ENCODE measurements at regions not wholly inside any gene's neighbourhood (a gene's known extent, or its start where the extent isn't known, plus 50 kb on each side); places are given as distances from the start of the nearest gene placed in this dataset.
"Not testable (repeated sequence)": the region's sequence is repeated elsewhere in the genome, so short reads cannot be mapped to it uniquely, and the experiment has no call there.

- DNase-seq = no peak
Observed at GRCh38 chr3:106082616-106083015, 213.8 kb upstream of the CBLB start.

GRCh38 chr3:106083207-106083606 lies 214.4 kb upstream of the CBLB start:
- DNase-seq = no peak

GRCh38 chr3:106083854-106084253 lies 215.0 kb upstream of the CBLB start:
- no peak for DNase-seq

DNA sequence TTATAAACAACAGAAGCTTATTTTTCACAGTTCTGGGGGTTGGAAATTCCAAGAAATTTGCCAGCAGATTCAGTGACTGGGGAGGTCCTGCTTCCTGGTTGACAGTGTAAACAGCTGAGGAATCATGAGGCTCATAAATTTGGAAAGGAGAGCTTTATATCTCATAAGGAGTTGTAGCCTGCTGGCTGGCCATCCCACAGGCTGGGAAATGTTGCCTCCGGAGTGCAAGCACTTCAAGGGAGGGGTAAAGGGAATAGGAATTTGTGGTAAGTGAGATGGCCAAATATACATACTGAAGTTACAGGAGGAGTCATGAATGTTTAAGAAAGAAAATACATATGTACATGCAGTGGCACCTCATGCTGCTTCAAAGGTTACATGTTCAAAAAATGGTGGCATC lies 217.2 kb upstream of the CBLB start:
- DNase-seq = no peak

DNA sequence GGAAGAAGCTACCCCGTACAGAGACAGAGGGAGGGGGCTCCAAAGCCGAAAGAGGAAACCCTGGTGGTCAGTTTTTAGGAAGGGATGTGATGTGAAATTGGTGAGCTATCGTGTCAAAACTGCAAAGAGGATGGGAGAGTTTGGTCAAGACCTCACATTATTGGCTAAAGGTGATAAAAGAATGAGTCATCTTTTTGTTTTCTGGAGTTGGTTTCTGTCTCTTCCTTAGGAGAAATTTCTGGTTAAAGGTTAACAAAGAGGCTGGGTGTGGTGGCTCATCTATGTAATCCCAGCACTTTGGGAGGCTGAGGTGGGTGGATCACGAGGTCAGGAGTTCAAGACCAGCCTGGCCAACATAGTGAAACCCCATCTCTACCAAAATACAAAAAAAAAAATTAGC lies 217.8 kb upstream of the CBLB start:
- DNase-seq = no peak

- no peak for DNase-seq
Observed at GRCh38 chr3:106088304-106088703, 219.5 kb upstream of the CBLB start.

DNA sequence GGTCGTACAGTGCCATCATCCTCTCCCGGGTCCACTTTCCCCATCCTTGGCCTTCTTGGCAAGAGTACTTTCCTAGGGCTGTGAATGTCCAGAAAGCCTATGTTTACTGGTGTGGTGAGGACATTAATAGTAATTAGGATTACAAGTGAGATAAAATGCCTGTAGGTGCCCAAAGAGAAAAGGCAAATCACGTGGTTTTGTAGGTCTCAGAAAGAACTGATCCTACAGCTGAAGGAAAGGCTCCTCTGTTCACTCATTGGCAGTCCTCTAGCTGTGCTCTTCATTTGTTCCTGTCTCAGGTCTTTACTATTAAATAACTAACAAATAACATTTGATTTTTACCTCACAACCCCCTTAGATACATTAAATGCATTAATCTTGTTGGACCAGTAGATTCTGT lies 220.1 kb upstream of the CBLB start:
- DNase-seq = no peak

GRCh38 chr3:106089806-106090205 lies 221.0 kb upstream of the CBLB start:
- DNase-seq = no peak

GRCh38 chr3:106092792-106093191 lies 224.0 kb upstream of the CBLB start:
- no peak for DNase-seq

- no peak for DNase-seq
Observed at GRCh38 chr3:106093616-106094015, 224.8 kb upstream of the CBLB start.

GRCh38 chr3:106097817-106098435 lies 229.1 kb upstream of the CBLB start:
- DNase-seq = no peak

GRCh38 chr3:106103383-106103782 lies 234.6 kb upstream of the CBLB start:
- DNase-seq = no peak

DNA sequence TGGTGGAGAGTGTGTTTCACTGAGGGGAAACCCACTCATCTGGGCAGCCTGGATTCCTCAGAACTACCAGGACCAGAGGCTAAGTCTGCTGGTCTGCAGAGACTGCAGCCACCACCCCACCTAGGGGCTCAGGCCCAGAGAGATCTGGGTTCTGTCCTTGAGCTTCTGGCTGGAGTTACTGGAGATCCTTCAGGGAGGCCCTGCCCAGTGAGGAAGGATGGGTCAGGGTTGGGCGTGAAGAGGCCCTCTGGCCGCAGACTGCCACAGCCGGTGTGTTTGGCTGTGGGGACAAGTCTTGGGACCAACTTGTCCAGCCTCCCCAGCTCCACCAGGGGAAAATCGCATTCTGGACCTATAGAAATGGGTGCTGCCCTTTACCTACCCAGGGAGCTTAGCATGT lies 235.3 kb upstream of the CBLB start:
- no peak for DNase-seq

GRCh38 chr3:106108925-106109324 lies 240.1 kb upstream of the CBLB start:
- no peak for DNase-seq

GRCh38 chr3:106112561-106112960 lies 243.7 kb upstream of the CBLB start:
- not testable (repeated sequence) for DNase-seq

GRCh38 chr3:106113747-106114146 lies 244.9 kb upstream of the CBLB start:
- no peak for DNase-seq

- no peak for DNase-seq
Observed at GRCh38 chr3:106114220-106114619, 245.4 kb upstream of the CBLB start.

DNA sequence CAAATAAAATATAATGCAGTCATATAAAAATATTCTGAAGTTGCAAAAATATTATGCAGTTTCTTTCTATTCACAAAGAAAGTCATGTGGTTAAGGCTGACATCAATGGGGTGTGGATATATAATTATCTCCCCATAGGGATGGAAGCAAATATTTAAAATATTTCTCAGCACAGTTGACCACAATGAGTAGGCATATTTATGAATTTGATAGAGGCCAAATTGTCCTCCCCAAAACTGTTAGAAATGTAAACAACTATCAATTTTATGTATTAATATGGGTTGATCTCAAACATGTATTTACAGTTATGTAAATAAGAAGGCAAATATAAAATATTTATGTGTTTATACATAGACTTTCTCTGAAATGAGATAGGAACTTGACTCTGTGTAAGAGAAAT lies 246.0 kb upstream of the CBLB start:
- DNase-seq = no peak

DNA sequence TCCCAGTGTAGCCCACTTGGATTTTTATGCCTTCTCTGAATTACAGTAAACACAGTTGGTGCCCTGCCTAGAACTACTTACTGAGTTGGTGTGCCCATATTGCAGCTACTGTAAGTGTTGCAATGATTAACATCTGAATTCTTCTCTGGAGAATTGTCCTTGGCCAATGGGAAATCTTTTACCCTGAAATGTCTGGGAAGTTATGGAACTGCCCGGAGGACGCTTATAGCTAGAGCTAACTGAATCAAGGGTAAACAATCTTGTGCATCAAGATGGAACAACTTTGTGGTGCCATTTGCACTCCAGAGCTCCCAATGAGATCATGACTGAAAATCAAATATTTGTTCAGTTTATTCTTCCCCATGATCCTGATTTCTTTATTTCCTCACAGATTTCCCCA lies 246.7 kb upstream of the CBLB start:
- no peak for DNase-seq

DNA sequence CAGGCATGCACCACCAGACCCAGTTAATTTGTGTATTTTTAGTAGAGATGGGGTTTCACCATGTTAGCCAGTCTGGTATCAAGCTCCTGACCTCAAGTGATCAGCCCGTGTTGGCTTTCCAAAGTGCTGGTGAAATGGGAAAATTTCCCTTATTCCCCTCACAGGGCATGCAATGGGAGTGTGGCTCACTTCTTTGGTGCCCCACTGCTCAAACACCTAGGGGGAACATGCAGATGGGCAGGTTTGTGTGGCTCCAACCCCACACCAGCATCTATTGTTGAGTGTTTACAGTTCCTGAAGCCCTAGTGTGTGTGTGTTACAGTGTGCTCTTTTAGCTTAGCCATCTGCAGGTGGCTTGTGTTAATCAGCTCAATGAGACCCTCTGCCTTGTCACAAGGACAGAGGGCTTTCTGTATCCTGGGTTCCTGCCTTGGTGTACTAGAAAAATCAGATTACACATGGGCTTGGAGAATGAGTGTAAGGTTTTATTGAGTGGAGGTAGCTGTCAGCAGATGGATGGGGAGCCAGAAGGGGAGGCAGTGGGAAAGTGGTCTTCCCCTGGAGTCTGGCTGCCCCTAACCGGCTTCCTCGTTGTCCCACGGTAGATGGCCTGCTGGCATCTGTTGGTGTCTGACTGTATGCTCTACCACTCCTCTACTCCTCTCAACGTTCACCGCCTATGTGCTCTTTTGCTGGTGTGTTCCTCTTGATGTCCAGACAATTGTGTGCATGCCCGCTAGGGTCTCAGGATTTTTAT lies 248.1 kb upstream of the CBLB start:
- no peak for DNase-seq

DNA sequence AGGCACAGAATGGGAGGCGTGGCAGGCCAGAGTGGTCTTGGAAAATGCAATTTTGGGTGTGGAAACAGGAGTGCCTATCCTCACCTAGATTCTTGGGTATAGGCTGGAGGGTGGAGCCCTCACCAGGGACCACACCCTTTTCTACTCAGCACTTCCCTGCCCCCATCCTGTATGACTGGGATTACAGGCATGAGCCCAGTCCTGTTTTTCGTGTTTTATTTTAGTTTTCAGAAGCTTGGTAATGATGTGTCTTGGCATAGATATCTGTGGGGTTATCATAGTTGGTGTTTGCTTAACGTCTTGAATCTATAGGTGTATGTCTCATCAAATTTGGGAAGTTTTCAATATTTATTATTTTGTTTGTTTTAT lies 248.7 kb upstream of the CBLB start:
- DNase-seq = no peak

GRCh38 chr3:106119614-106120082 lies 250.8 kb upstream of the CBLB start:
- no peak for DNase-seq

- DNase-seq = no peak
Observed at GRCh38 chr3:106120356-106120755, 251.5 kb upstream of the CBLB start.

Data from right kidney (tissue), 1 donor.